ENCODE measurements at regions not wholly inside any gene's neighbourhood (a gene's known extent, or its start where the extent isn't known, plus 50 kb on each side); places are given as distances from the start of the nearest gene placed in this dataset.

DNA sequence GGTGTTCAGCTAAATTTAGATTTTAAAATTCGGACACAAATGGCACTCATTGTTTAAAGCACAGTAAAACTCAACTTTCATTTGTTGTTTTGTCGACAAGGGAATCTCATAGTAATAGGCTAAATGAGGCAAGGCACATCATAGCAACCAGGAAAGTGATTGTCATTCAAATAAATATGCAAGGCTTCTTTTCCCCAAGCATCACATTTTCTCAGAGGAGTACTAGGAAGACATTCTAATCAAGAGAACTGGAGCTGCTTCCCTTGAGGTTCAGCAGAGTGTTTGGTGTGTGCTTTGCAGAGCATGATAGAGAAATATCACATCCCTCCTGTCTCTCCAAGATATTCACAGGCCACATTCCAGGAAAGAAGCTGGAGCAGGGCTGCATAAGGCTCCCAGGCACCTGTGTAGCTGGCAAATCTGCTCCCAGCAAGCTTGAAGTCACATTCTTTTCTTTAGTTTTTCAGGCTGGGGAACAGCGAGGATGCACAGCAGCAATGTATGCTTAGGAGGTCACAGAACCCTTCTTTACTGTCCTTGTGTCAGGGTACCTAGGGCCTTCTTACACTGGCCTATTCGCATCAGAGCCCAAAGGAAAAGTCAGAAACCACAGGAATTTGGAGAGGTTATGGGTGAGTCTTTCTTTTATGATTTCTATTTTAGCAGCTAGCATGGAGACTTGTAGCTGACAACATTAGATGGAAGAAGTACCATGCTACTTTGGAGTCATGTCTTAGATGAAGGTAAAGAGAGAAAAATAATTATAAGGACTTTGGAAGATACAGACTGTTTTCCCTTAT is 95.9 kb upstream of the HDAC9 start:
- H3K79me2 ChIP-seq (ENCODE audit: insufficient read depth, low read length): no peaks in the 10 kb centered on the region
- no peaks in the 10 kb centered on the region for H3K9me3 ChIP-seq (ENCODE audit: low read length)
- no peak for DNase-seq (ENCODE audit: low spot score)
- H3K27ac ChIP-seq (ENCODE audit: extremely low read length, insufficient read depth, low read length): no peak overlapping the region
- no peaks in the 10 kb centered on the region for H3K4me1 ChIP-seq (ENCODE audit: insufficient read depth, low read length)
- H4K20me1 ChIP-seq (ENCODE audit: insufficient read depth, low read length): no peaks in the 10 kb centered on the region
- no peak overlapping the region for H3K4me3 ChIP-seq (replicated peaks in 1 of 3; ENCODE audit: insufficient read depth in 1 of 3, low read depth in 2 of 3, low read length in 3 of 3)
- no peaks in the 10 kb centered on the region for H3K27me3 ChIP-seq (ENCODE audit: control insufficient read depth in 1 of 2, insufficient read depth in 2 of 2, low read length in 2 of 2)
- no peak overlapping the region for H2AFZ ChIP-seq (ENCODE audit: low read length)
- in situ Hi-C loops (cut with HindIII; ENCODE audit: extremely low pct_ligation_motif_present, low pct_unique_long_range_greater_than_20kb) (no loop called here), intact Hi-C loops (cut with micrococcal nuclease; ENCODE audit: unreplicated experiment) (no loop called here)
- no peak overlapping the region for H3K4me2 ChIP-seq (ENCODE audit: low read depth, low read length)
- ATAC-seq: no peak
- 0% methylated on average over 4 of the region's 4 CpGs for WGBS (ENCODE audit: low lambda C conversion rate)
- no peak overlapping the region for H3K9ac ChIP-seq (ENCODE audit: insufficient read depth, low read depth, low read length)
- BruUV-seq (replicated peaks): no TSS peak
- ChIA-PET POLR2A (no interaction called here), CTCF (ENCODE audit: low intra/inter-chr PET ratio, low total read pairs) (no interaction called here)
- no peaks in the 10 kb centered on the region for H3K36me3 ChIP-seq (replicated peaks in 1 of 2; ENCODE audit: control insufficient read depth in 1 of 2, insufficient read depth in 2 of 2, low read length in 2 of 2)
- no peak for FAIRE-seq
- TF ChIP-seq, protein P1, sequence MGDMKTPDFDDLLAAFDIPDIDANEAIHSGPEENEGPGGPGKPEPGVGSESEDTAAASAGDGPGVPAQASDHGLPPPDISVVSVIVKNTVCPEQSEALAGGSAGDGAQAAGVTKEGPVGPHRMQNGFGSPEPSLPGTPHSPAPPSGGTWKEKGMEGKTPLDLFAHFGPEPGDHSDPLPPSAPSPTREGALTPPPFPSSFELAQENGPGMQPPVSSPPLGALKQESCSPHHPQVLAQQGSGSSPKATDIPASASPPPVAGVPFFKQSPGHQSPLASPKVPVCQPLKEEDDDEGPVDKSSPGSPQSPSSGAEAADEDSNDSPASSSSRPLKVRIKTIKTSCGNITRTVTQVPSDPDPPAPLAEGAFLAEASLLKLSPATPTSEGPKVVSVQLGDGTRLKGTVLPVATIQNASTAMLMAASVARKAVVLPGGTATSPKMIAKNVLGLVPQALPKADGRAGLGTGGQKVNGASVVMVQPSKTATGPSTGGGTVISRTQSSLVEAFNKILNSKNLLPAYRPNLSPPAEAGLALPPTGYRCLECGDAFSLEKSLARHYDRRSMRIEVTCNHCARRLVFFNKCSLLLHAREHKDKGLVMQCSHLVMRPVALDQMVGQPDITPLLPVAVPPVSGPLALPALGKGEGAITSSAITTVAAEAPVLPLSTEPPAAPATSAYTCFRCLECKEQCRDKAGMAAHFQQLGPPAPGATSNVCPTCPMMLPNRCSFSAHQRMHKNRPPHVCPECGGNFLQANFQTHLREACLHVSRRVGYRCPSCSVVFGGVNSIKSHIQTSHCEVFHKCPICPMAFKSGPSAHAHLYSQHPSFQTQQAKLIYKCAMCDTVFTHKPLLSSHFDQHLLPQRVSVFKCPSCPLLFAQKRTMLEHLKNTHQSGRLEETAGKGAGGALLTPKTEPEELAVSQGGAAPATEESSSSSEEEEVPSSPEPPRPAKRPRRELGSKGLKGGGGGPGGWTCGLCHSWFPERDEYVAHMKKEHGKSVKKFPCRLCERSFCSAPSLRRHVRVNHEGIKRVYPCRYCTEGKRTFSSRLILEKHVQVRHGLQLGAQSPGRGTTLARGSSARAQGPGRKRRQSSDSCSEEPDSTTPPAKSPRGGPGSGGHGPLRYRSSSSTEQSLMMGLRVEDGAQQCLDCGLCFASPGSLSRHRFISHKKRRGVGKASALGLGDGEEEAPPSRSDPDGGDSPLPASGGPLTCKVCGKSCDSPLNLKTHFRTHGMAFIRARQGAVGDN (CRISPR knock-in tag; IDR thresholded peaks at IDR 0.05): no peak
- TF ChIP-seq, protein P2, sequence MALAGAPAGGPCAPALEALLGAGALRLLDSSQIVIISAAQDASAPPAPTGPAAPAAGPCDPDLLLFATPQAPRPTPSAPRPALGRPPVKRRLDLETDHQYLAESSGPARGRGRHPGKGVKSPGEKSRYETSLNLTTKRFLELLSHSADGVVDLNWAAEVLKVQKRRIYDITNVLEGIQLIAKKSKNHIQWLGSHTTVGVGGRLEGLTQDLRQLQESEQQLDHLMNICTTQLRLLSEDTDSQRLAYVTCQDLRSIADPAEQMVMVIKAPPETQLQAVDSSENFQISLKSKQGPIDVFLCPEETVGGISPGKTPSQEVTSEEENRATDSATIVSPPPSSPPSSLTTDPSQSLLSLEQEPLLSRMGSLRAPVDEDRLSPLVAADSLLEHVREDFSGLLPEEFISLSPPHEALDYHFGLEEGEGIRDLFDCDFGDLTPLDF (CRISPR knock-in tag; IDR thresholded peaks at IDR 0.05): no peak
- TF ChIP-seq ZNF12 (CRISPR knock-in tag; IDR thresholded peaks at IDR 0.05) (no peak), BHLHE40 (IDR thresholded peaks at IDR 0.05; ENCODE audit: low read length) (no peak), TAF1 (CRISPR knock-in tag; IDR thresholded peaks at IDR 0.05) (no peak), ZFAT (CRISPR knock-in tag; conservative IDR thresholded peaks at IDR 0.05) (no peak), ZEB1 (IDR thresholded peaks at IDR 0.05; ENCODE audit: insufficient replicate concordance, low read depth) (no peak), KDM6A (CRISPR knock-in tag; IDR thresholded peaks at IDR 0.05; ENCODE audit: low read depth) (no peak), TAF15 (IDR thresholded peaks at IDR 0.05; ENCODE audit: low read depth, low read length, poor library complexity, severe bottlenecking) (no peak), THYN1 (CRISPR knock-in tag; IDR thresholded peaks at IDR 0.05; ENCODE audit: borderline replicate concordance, low read depth) (no peak), MATR3 (CRISPR knock-in tag; IDR thresholded peaks at IDR 0.05) (no peak), ZNF20 (CRISPR knock-in tag; IDR thresholded peaks at IDR 0.05) (no peak), ATM (IDR thresholded peaks at IDR 0.05; ENCODE audit: borderline replicate concordance) (no peak)
- TF ChIP-seq, protein P3, sequence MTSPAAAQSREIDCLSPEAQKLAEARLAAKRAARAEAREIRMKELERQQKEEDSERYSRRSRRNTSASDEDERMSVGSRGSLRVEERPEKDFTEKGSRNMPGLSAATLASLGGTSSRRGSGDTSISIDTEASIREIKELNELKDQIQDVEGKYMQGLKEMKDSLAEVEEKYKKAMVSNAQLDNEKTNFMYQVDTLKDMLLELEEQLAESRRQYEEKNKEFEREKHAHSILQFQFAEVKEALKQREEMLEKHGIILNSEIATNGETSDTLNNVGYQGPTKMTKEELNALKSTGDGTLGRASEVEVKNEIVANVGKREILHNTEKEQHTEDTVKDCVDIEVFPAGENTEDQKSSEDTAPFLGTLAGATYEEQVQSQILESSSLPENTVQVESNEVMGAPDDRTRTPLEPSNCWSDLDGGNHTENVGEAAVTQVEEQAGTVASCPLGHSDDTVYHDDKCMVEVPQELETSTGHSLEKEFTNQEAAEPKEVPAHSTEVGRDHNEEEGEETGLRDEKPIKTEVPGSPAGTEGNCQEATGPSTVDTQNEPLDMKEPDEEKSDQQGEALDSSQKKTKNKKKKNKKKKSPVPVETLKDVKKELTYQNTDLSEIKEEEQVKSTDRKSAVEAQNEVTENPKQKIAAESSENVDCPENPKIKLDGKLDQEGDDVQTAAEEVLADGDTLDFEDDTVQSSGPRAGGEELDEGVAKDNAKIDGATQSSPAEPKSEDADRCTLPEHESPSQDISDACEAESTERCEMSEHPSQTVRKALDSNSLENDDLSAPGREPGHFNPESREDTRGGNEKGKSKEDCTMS (CRISPR knock-in tag; conservative IDR thresholded peaks at IDR 0.05): no peak
- TF ChIP-seq, protein P4, sequence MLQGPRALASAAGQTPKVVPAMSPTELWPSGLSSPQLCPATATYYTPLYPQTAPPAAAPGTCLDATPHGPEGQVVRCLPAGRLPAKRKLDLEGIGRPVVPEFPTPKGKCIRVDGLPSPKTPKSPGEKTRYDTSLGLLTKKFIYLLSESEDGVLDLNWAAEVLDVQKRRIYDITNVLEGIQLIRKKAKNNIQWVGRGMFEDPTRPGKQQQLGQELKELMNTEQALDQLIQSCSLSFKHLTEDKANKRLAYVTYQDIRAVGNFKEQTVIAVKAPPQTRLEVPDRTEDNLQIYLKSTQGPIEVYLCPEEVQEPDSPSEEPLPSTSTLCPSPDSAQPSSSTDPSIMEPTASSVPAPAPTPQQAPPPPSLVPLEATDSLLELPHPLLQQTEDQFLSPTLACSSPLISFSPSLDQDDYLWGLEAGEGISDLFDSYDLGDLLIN (CRISPR knock-in tag; IDR thresholded peaks at IDR 0.05; ENCODE audit: borderline replicate concordance): no peak
